Stimulated activated naive CD8-positive, alpha-beta T cell treated with anti-CD3 and anti-CD28 coated beads, Interleukin-15, Interleukin-2, amounts not matched to agents 100 U/mL and 50 U/mL, for 24 hours (primary cell): ENCODE measurements at regions not wholly inside any gene's neighbourhood (a gene's known extent, or its start where the extent isn't known, plus 50 kb on each side); places are given as distances from the start of the nearest gene placed in this dataset.

Experiments
- ATAC-seq: fragments of 150-1000 bp; cut with Tn5 transposase; one replicate; pipeline ENCODE4 v1.10.0; 2021
- DNase-seq: peaks from one replicate; pipeline ENCODE4 v3.0.0; 2021

- DNase-seq (no peak), ATAC-seq (no peak)
Observed at GRCh38 chr13:106382534-106382933, 152.9 kb downstream of the EFNB2 start.

GRCh38 chr13:106381091-106381490, 154.4 kb downstream of the EFNB2 start:
- DNase-seq = no peak
- ATAC-seq = no peak

GRCh38 chr13:106377931-106378662, 157.4 kb downstream of the EFNB2 start:
- DNase-seq (no peak), ATAC-seq (no peak)

- no peak for ATAC-seq
- no peak for DNase-seq
Observed at GRCh38 chr13:106377341-106377740, 158.1 kb downstream of the EFNB2 start.

- DNase-seq = peak; percentile 5
- peak; percentile 62 for ATAC-seq
Observed at GRCh38 chr13:106376401-106377112, 158.9 kb downstream of the EFNB2 start.

- no peak for DNase-seq
- no peak for ATAC-seq
Observed at GRCh38 chr13:106375085-106375484, 160.4 kb downstream of the EFNB2 start.

- ATAC-seq (no peak), DNase-seq (no peak)
Observed at GRCh38 chr13:106374631-106375030, 160.8 kb downstream of the EFNB2 start.

- DNase-seq (peak; percentile 19), ATAC-seq (peak; percentile 74)
Observed at GRCh38 chr13:106373989-106374572, 161.4 kb downstream of the EFNB2 start.

GRCh38 chr13:106373304-106373988, 162.0 kb downstream of the EFNB2 start:
- DNase-seq (no peak), ATAC-seq (no peak)

- DNase-seq = no peak
- ATAC-seq = no peak
Observed at GRCh38 chr13:106372199-106373155, 163.0 kb downstream of the EFNB2 start.

GRCh38 chr13:106371024-106371423, 164.4 kb downstream of the EFNB2 start:
- no peak for ATAC-seq
- no peak for DNase-seq

- DNase-seq = no peak
- ATAC-seq = no peak
Observed at GRCh38 chr13:106369858-106370257, 165.6 kb downstream of the EFNB2 start.

GRCh38 chr13:106369091-106369490, 166.4 kb downstream of the EFNB2 start:
- ATAC-seq (no peak), DNase-seq (no peak)

GRCh38 chr13:106367361-106367971, 168.0 kb downstream of the EFNB2 start:
- no peak for ATAC-seq
- no peak for DNase-seq

GRCh38 chr13:106362707-106363106, 172.8 kb downstream of the EFNB2 start:
- no peak for DNase-seq
- no peak for ATAC-seq

GRCh38 chr13:106361621-106362020, 173.8 kb downstream of the EFNB2 start:
- DNase-seq (no peak), ATAC-seq (no peak)

GRCh38 chr13:106357198-106357597, 178.3 kb downstream of the EFNB2 start:
- DNase-seq (no peak), ATAC-seq (no peak)

GRCh38 chr13:106355866-106356265, 179.6 kb downstream of the EFNB2 start:
- DNase-seq (no peak), ATAC-seq (no peak)

- DNase-seq (no peak), ATAC-seq (no peak)
Observed at GRCh38 chr13:106354961-106355360, 180.5 kb downstream of the EFNB2 start.

- no peak for ATAC-seq
- no peak for DNase-seq
Observed at GRCh38 chr13:106352850-106353249, 182.6 kb downstream of the EFNB2 start.

- no peak for ATAC-seq
- no peak for DNase-seq
Observed at GRCh38 chr13:106351251-106351650, 184.2 kb downstream of the EFNB2 start.
